CD4-positive, alpha-beta T cell treated with Interleukin-6 at 100 ng/mL for 8 hours (primary cell): ENCODE measurements at regions not wholly inside any gene's neighbourhood (a gene's known extent, or its start where the extent isn't known, plus 50 kb on each side); places are given as distances from the start of the nearest gene placed in this dataset.
"Not testable (repeated sequence)": the region's sequence is repeated elsewhere in the genome, so short reads cannot be mapped to it uniquely, and the experiment has no call there.

ENCODE experiments used
- DNase-seq: peaks from one replicate; pipeline ENCODE4 v3.0.0-alpha.2; 2020; ENCODE audit warnings: mixed read lengths, low spot score

- not testable (repeated sequence) for DNase-seq
Measured at GRCh38 chr20:29533566-29534177, 1723.8 kb upstream of the DEFB115 start.

GRCh38 chr20:29566901-29567635 lies 1690.4 kb upstream of the DEFB115 start:
- DNase-seq = not testable (repeated sequence)

GRCh38 chr20:29567671-29568070 lies 1689.8 kb upstream of the DEFB115 start:
- not testable (repeated sequence) for DNase-seq

GRCh38 chr20:29570126-29570525 lies 1687.3 kb upstream of the DEFB115 start:
- DNase-seq = not testable (repeated sequence)

- DNase-seq = not testable (repeated sequence)
Measured at GRCh38 chr20:29589530-29589929, 1667.9 kb upstream of the DEFB115 start.

GRCh38 chr20:29604163-29604562 lies 1653.3 kb upstream of the DEFB115 start:
- not testable (repeated sequence) for DNase-seq

GRCh38 chr20:29606171-29606570 lies 1651.3 kb upstream of the DEFB115 start:
- not testable (repeated sequence) for DNase-seq

- DNase-seq = not testable (repeated sequence)
Measured at GRCh38 chr20:29629395-29629794, 1628.1 kb upstream of the DEFB115 start.
